Tongue (tissue), 1 donor: ENCODE measurements at regions not wholly inside any gene's neighbourhood (a gene's known extent, or its start where the extent isn't known, plus 50 kb on each side); places are given as distances from the start of the nearest gene placed in this dataset.

ENCODE experiments used
- DNase-seq: peaks from one replicate; pipeline ENCODE4 v3.0.0-alpha.2; 2015

GRCh38 chr12:59929110-59929509 lies 333.3 kb downstream of the SLC16A7 start:
- no peak for DNase-seq

GRCh38 chr12:59934486-59934885 lies 338.7 kb downstream of the SLC16A7 start:
- no peak for DNase-seq

- DNase-seq: no peak
These were observed 340.7 kb downstream of the SLC16A7 start for GRCh38 chr12:59936534-59936933.

GRCh38 chr12:59937148-59937547 lies 341.3 kb downstream of the SLC16A7 start:
- DNase-seq: no peak

GRCh38 chr12:59938190-59938962 lies 342.5 kb downstream of the SLC16A7 start:
- no peak for DNase-seq

GRCh38 chr12:59940631-59941342 lies 345.0 kb downstream of the SLC16A7 start:
- DNase-seq: no peak

- DNase-seq: no peak
These were observed 345.6 kb downstream of the SLC16A7 start for GRCh38 chr12:59941461-59941860.

GRCh38 chr12:59944177-59944576 lies 348.3 kb downstream of the SLC16A7 start:
- no peak for DNase-seq

- DNase-seq: no peak
These were observed 350.8 kb downstream of the SLC16A7 start for GRCh38 chr12:59946635-59947034.

- no peak for DNase-seq
These were observed 367.7 kb downstream of the SLC16A7 start for GRCh38 chr12:59963546-59963945.

- DNase-seq: no peak
These were observed 377.1 kb downstream of the SLC16A7 start for GRCh38 chr12:59972905-59973304.

GRCh38 chr12:59973515-59973914 lies 377.7 kb downstream of the SLC16A7 start:
- no peak for DNase-seq

GRCh38 chr12:59977779-59978178 lies 381.9 kb downstream of the SLC16A7 start:
- no peak for DNase-seq

- no peak for DNase-seq
These were observed 384.6 kb downstream of the SLC16A7 start for GRCh38 chr12:59980476-59980875.

GRCh38 chr12:59999291-59999690 lies 403.5 kb downstream of the SLC16A7 start:
- no peak for DNase-seq

- no peak for DNase-seq
These were observed 414.7 kb downstream of the SLC16A7 start for GRCh38 chr12:60010486-60010885.

- DNase-seq: no peak
These were observed 416.8 kb downstream of the SLC16A7 start for GRCh38 chr12:60012659-60013058.

- no peak for DNase-seq
These were observed 418.6 kb downstream of the SLC16A7 start for GRCh38 chr12:60014436-60014835.

- DNase-seq: no peak
These were observed 424.2 kb downstream of the SLC16A7 start for GRCh38 chr12:60020068-60020467.

GRCh38 chr12:60021235-60021634 lies 425.4 kb downstream of the SLC16A7 start:
- no peak for DNase-seq

- no peak for DNase-seq
These were observed 431.4 kb downstream of the SLC16A7 start for GRCh38 chr12:60027266-60027665.

- no peak for DNase-seq
These were observed 438.3 kb downstream of the SLC16A7 start for GRCh38 chr12:60034147-60034546.

- DNase-seq: no peak
These were observed 440.0 kb downstream of the SLC16A7 start for GRCh38 chr12:60035835-60036234.

- DNase-seq: no peak
These were observed 447.0 kb downstream of the SLC16A7 start for GRCh38 chr12:60042835-60043234.
